GM23338 (cell line): ENCODE measurements at regions not wholly inside any gene's neighbourhood (a gene's known extent, or its start where the extent isn't known, plus 50 kb on each side); places are given as distances from the start of the nearest gene placed in this dataset.

Source experiments
- ATAC-seq: fragments of 200-7000 bp; cut with Tn5 transposase; 3 replicates; pipeline ENCODE4 v1.9.1; 2020
- DNase-seq: peaks from one replicate; pipeline ENCODE4 v3.0.0-alpha.2; 2015; ENCODE audit warnings: low spot score
- H2AFZ ChIP-seq: fragments of 200-600 bp; sonication (generic); 2 replicates; pipeline ENCODE4 v1.8.0; 2016; ENCODE audit warnings: antibody characterized with exemption, mild to moderate bottlenecking, moderate library complexity
- H3F3A ChIP-seq: fragments of 200-600 bp; sonication (generic); replicated peaks from 2 replicates; pipeline ENCODE4 v1.8.0; 2017; ENCODE audit warnings: antibody characterized with exemption, mixed run types, low read depth
- H3K27ac ChIP-seq: fragments of 200-600 bp; sonication (generic); 2 replicates; pipeline ENCODE4 v1.6.1; 2016; ENCODE audit warnings: low read depth
- H3K27me3 ChIP-seq: fragments of 200-600 bp; sonication (generic); 2 replicates; pipeline ENCODE4 v1.8.0; 2016; ENCODE audit warnings: mild to moderate bottlenecking, mixed run types, moderate library complexity; ENCODE audit not compliant: insufficient read depth
- H3K36me3 ChIP-seq: fragments of 200-600 bp; sonication (generic); 2 replicates; pipeline ENCODE4 v1.8.0; 2016; ENCODE audit warnings: mild to moderate bottlenecking; ENCODE audit not compliant: insufficient read depth
- H3K4me1 ChIP-seq: fragments of 200-600 bp; sonication (generic); 2 replicates; pipeline ENCODE4 v1.8.0; 2016; ENCODE audit warnings: mild to moderate bottlenecking, moderate library complexity; ENCODE audit not compliant: insufficient read depth
- H3K4me2 ChIP-seq: fragments of 200-600 bp; sonication (generic); 2 replicates; pipeline ENCODE4 v1.7.1; 2017; ENCODE audit warnings: mixed run types
- H3K4me3 ChIP-seq: fragments of 200-600 bp; sonication (generic); 2 replicates; pipeline ENCODE4 v1.6.1; 2016; ENCODE audit warnings: mixed run types
- H3K79me2 ChIP-seq: fragments of 200-600 bp; sonication (generic); replicated peaks from 2 replicates; pipeline ENCODE4 v1.8.0; 2017; ENCODE audit warnings: mild to moderate bottlenecking; ENCODE audit not compliant: insufficient read depth
- H3K9me2 ChIP-seq: fragments of 200-600 bp; sonication (generic); 2 replicates; pipeline ENCODE4 v1.8.0; 2017; ENCODE audit not compliant: insufficient read depth
- H4K20me1 ChIP-seq: fragments of 200-600 bp; sonication (generic); replicated peaks from 2 replicates; pipeline ENCODE4 v1.8.0; 2017; ENCODE audit warnings: mild to moderate bottlenecking; ENCODE audit not compliant: insufficient read depth
- H3K27ac Mint-ChIP-seq: 2 replicates; pipeline ENCODE4 v1.8.0; 2020; ENCODE audit warnings: inconsistent platforms, mild to moderate bottlenecking, moderate library complexity, mixed read lengths
- H3K27me3 Mint-ChIP-seq: 3 replicates; pipeline ENCODE4 v1.8.0; 2022; ENCODE audit warnings: low read depth, mild to moderate bottlenecking, moderate library complexity, mixed read lengths, inconsistent platforms; ENCODE audit not compliant: insufficient read depth, poor library complexity
- H3K36me3 Mint-ChIP-seq: 3 replicates; pipeline ENCODE4 v1.8.0; 2021; ENCODE audit warnings: low read depth, mild to moderate bottlenecking, inconsistent platforms, moderate library complexity, mixed read lengths
- H3K4me1 Mint-ChIP-seq: 3 replicates; pipeline ENCODE4 v1.8.0; 2020; ENCODE audit warnings: mild to moderate bottlenecking, inconsistent platforms, mixed read lengths
- H3K4me3 Mint-ChIP-seq: 3 replicates; pipeline ENCODE4 v1.8.0; 2021; ENCODE audit warnings: moderate library complexity, mild to moderate bottlenecking, inconsistent platforms, mixed read lengths
- H3K9me3 Mint-ChIP-seq: 3 replicates; pipeline ENCODE4 v1.8.0; 2020; ENCODE audit warnings: moderate library complexity, mild to moderate bottlenecking, inconsistent platforms, mixed read lengths
- CREB1 ChIP-seq: fragments of 250-450 bp; sonication (Bioruptor Pico); IDR thresholded peaks from 2 replicates; pipeline ENCODE4 v1.5.0; 2020; ENCODE audit warnings: low read depth, mild to moderate bottlenecking, moderate library complexity
- EZH2 ChIP-seq: fragments of 200-600 bp; sonication (generic); IDR thresholded peaks from one replicate; pipeline ENCODE4 v1.8.0; 2017; ENCODE audit warnings: antibody characterized with exemption, mild to moderate bottlenecking, low read depth; ENCODE audit not compliant: unreplicated experiment
- JUNB ChIP-seq: IDR thresholded peaks from one replicate; pipeline ENCODE4 v1.6.1; 2016; ENCODE audit warnings: antibody characterized with exemption; ENCODE audit not compliant: unreplicated experiment
- ZNF462 ChIP-seq: fragments of 250-450 bp; sonication (Bioruptor Pico); IDR thresholded peaks from 2 replicates; pipeline ENCODE4 v1.5.0; 2020; ENCODE audit warnings: mild to moderate bottlenecking, moderate library complexity
- TF ChIP-seq, protein P1 (sequence below): IDR thresholded peaks from 2 replicates; pipeline ENCODE4 v1.6.1; 2016; ENCODE audit warnings: antibody characterized with exemption

GRCh38 chr17:77010667-77011066, 130.1 kb upstream of the SEC14L1 start:
- Histone ChIP-seq H3K79me2 (no peaks in the 10 kb centered on the region), H3F3A (no peaks in the 10 kb centered on the region), H2AFZ (no peak overlapping the region), H4K20me1 (no peaks in the 10 kb centered on the region), H3K9me2 (no peaks in the 10 kb centered on the region), H3K27me3 (no peaks in the 10 kb centered on the region), H3K36me3 (no peaks in the 10 kb centered on the region), H3K27ac (no peak overlapping the region), H3K4me3 (no peak overlapping the region), H3K4me2 (no peak overlapping the region), H3K4me1 (no peaks in the 10 kb centered on the region)
- Mint-ChIP-seq H3K4me1 (peaks cover 6% of the 10 kb centered on the region), H3K36me3 (peaks cover 4% of the 10 kb centered on the region; the same call in 2 of the 3 replicates), H3K27me3 (peaks cover 3% of the 10 kb centered on the region), H3K4me3 (no peak overlapping the region), H3K27ac (no peak overlapping the region), H3K9me3 (peaks cover 20% of the 10 kb centered on the region)
- no peak for TF ChIP-seq EZH2
- TF ChIP-seq, protein P1, sequence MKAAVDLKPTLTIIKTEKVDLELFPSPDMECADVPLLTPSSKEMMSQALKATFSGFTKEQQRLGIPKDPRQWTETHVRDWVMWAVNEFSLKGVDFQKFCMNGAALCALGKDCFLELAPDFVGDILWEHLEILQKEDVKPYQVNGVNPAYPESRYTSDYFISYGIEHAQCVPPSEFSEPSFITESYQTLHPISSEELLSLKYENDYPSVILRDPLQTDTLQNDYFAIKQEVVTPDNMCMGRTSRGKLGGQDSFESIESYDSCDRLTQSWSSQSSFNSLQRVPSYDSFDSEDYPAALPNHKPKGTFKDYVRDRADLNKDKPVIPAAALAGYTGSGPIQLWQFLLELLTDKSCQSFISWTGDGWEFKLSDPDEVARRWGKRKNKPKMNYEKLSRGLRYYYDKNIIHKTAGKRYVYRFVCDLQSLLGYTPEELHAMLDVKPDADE: no peak
- no peak for TF ChIP-seq JUNB
- TF ChIP-seq ZNF462: no peak
- TF ChIP-seq CREB1: no peak
- no peak for DNase-seq
- no peak for ATAC-seq
